Naive thymus-derived CD4-positive, alpha-beta T cell (primary cell): ENCODE measurements at regions not wholly inside any gene's neighbourhood (a gene's known extent, or its start where the extent isn't known, plus 50 kb on each side); places are given as distances from the start of the nearest gene placed in this dataset.

Source experiments
- ATAC-seq: fragments of 150-1000 bp; cut with Tn5 transposase; 2 replicates; pipeline ENCODE4 v1.10.0; 2021; ENCODE audit warnings: mild to moderate bottlenecking, moderate library complexity
- CTCF ChIA-PET: fragments of 350-600 bp; sonication (Branson Sonifier 250); formaldehyde crosslinking; loops from one replicate; lab custom pipeline; 2021; ENCODE audit warnings: antibody characterized with exemption; lab: Charles Lee
- POLR2A ChIA-PET: fragments of 350-600 bp; sonication (Branson Sonifier 250); formaldehyde crosslinking; loops from one replicate; lab custom pipeline; 2021; ENCODE audit warnings: antibody characterized with exemption, inconsistent platforms; lab: Charles Lee
- DNase-seq, 9 donors: peaks; one replicate each; pipeline versions ENCODE4 v3.0.0 to v3.0.0-alpha.2; 2020 to 2022; ENCODE audit warnings: mixed read lengths in 1 of 9
- H3K27ac ChIP-seq: one replicate; pipeline ENCODE4 v1.7.0; 2013; ENCODE audit warnings: mild to moderate bottlenecking, low read depth, low read length, moderate library complexity
- H3K27me3 ChIP-seq, 2 donors: one replicate each; pipeline ENCODE4 v1.7.0; 2013; ENCODE audit warnings: low read length in 2 of 2, mild to moderate bottlenecking in 2 of 2, moderate library complexity in 2 of 2; ENCODE audit not compliant: control insufficient read depth in 2 of 2, insufficient read depth in 2 of 2
- H3K36me3 ChIP-seq, 3 experiments: 1 replicate in 2 of 3; 2 replicates in 1 of 3; pipeline ENCODE4 v1.7.0; 2013; ENCODE audit warnings: low read length in 3 of 3, mild to moderate bottlenecking in 3 of 3, moderate library complexity in 1 of 3; ENCODE audit not compliant: insufficient read depth in 3 of 3, control insufficient read depth in 2 of 3
- H3K4me1 ChIP-seq, 2 donors: one replicate each; pipeline ENCODE4 v1.7.0; 2013; ENCODE audit warnings: low read length in 2 of 2, mild to moderate bottlenecking in 2 of 2, moderate library complexity in 1 of 2; ENCODE audit not compliant: control insufficient read depth in 2 of 2, insufficient read depth in 2 of 2
- H3K4me3 ChIP-seq: 2 replicates; pipeline ENCODE4 v1.7.0; 2013; ENCODE audit warnings: mild to moderate bottlenecking, low read length
- H3K9me3 ChIP-seq, 3 experiments: 1 replicate in 2 of 3; 2 replicates in 1 of 3; pipeline ENCODE4 v1.7.0; 2013; ENCODE audit warnings: low read length in 3 of 3; ENCODE audit not compliant: control insufficient read depth in 2 of 3
- H3K27ac Mint-ChIP-seq, 9 donors: one replicate each; pipeline ENCODE4 v1.8.0; 2020 to 2022; ENCODE audit warnings: mixed read lengths in 9 of 9, mild to moderate bottlenecking in 8 of 9, moderate library complexity in 5 of 9, inconsistent platforms in 2 of 9
- H3K27me3 Mint-ChIP-seq, 5 donors: one replicate each; pipeline ENCODE4 v1.8.0; 2021 to 2022; ENCODE audit warnings: mixed read lengths in 5 of 5, mild to moderate bottlenecking in 1 of 5
- H3K36me3 Mint-ChIP-seq, 5 donors: one replicate each; pipeline ENCODE4 v1.8.0; 2020 to 2022; ENCODE audit warnings: mixed read lengths in 5 of 5, mild to moderate bottlenecking in 3 of 5, inconsistent platforms in 1 of 5
- H3K4me1 Mint-ChIP-seq, 7 donors: one replicate each; pipeline ENCODE4 v1.8.0; 2020 to 2022; ENCODE audit warnings: mixed read lengths in 7 of 7, mild to moderate bottlenecking in 3 of 7, inconsistent platforms in 1 of 7
- H3K4me3 Mint-ChIP-seq, 10 donors: one replicate each; pipeline ENCODE4 v1.8.0; 2020 to 2022; ENCODE audit warnings: mild to moderate bottlenecking in 10 of 10, mixed read lengths in 10 of 10, moderate library complexity in 6 of 10, inconsistent platforms in 2 of 10
- H3K9me3 Mint-ChIP-seq, 11 donors: one replicate each; pipeline ENCODE4 v1.8.0; 2020 to 2022; ENCODE audit warnings: mixed read lengths in 11 of 11, mild to moderate bottlenecking in 4 of 11, inconsistent platforms in 1 of 11, moderate library complexity in 1 of 11
- intact Hi-C, 2 donors: fragments of 100-400 bp; cut with micrococcal nuclease; formaldehyde crosslinking; loops; one replicate each; pipeline ENCODE4 v1.15.1; 2023

DNA sequence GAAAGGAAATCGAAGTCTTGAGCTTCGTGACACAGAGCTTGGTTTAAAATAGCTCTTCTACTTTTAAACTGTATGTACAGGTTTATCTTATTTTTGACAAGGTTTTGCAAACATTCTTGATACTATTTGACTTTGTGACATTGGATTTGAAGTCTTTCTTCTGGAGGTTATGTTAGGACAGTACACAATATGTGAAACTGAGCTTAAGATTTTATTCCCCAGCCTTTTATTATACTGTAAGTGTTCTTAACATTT is 95.2 kb upstream of the BTBD3 start:
- Histone ChIP-seq H3K27me3 (no peaks in the 10 kb centered on the region), H3K4me3 (no peak overlapping the region), H3K36me3 (no peaks in the 10 kb centered on the region), H3K9me3 (no peaks in the 10 kb centered on the region), H3K27ac (no peak overlapping the region), H3K4me1 (no peaks in the 10 kb centered on the region)
- ChIA-PET POLR2A (no interaction called here), CTCF (no interaction called here)
- no peak for DNase-seq
- Mint-ChIP-seq H3K4me3 (no peak overlapping the region), H3K27me3 (peaks cover 0 to 4% (median 0%) of the 10 kb centered on the region in 5 donors), H3K9me3 (peaks cover 0 to 3% (median 0%) of the 10 kb centered on the region in 11 donors), H3K27ac (no peak overlapping the region), H3K36me3 (no peaks in the 10 kb centered on the region), H3K4me1 (no peaks in the 10 kb centered on the region)
- no peak for ATAC-seq
- intact Hi-C loops, result no loop called here

GRCh38 chr20:11826334-11826733 is 91.4 kb upstream of the BTBD3 start:
- Histone ChIP-seq H3K9me3 (no peaks in the 10 kb centered on the region), H3K27me3 (no peaks in the 10 kb centered on the region), H3K27ac (no peak overlapping the region), H3K4me3 (no peak overlapping the region), H3K36me3 (no peaks in the 10 kb centered on the region), H3K4me1 (no peaks in the 10 kb centered on the region)
- Mint-ChIP-seq H3K9me3 (peaks cover 0 to 5% (median 0%) of the 10 kb centered on the region in 11 donors), H3K27ac (no peak overlapping the region), H3K4me1 (no peaks in the 10 kb centered on the region), H3K36me3 (no peaks in the 10 kb centered on the region), H3K4me3 (no peak overlapping the region), H3K27me3 (peaks cover 0 to 4% (median 0%) of the 10 kb centered on the region in 5 donors)
- POLR2A ChIA-PET, result no interaction called here
- no peak for ATAC-seq
- CTCF ChIA-PET, result no interaction called here
- no peak for DNase-seq
- intact Hi-C loops, result no loop called here

GRCh38 chr20:11832397-11832796 is 85.3 kb upstream of the BTBD3 start:
- CTCF ChIA-PET, result no interaction called here
- H3K4me1 ChIP-seq, result no peaks in the 10 kb centered on the region
- Mint-ChIP-seq H3K4me1 (no peaks in the 10 kb centered on the region), H3K4me3 (no peak overlapping the region), H3K27ac (no peak overlapping the region), H3K36me3 (no peaks in the 10 kb centered on the region), H3K27me3 (peaks cover 0 to 5% (median 0%) of the 10 kb centered on the region in 5 donors), H3K9me3 (peaks cover 0 to 18% (median 0%) of the 10 kb centered on the region in 11 donors)
- H3K27me3 ChIP-seq, result no peaks in the 10 kb centered on the region
- no peaks in the 10 kb centered on the region for H3K9me3 ChIP-seq
- ATAC-seq, result no peak
- POLR2A ChIA-PET, result no interaction called here
- H3K27ac ChIP-seq, result no peak overlapping the region
- intact Hi-C loops, result no loop called here
- H3K4me3 ChIP-seq, result no peak overlapping the region
- no peaks in the 10 kb centered on the region for H3K36me3 ChIP-seq
- no peak for DNase-seq

GRCh38 chr20:11832851-11833250 is 84.8 kb upstream of the BTBD3 start:
- intact Hi-C loops, result no loop called here
- Mint-ChIP-seq H3K4me3 (no peak overlapping the region), H3K27ac (no peak overlapping the region), H3K9me3 (peaks cover 0 to 18% (median 0%) of the 10 kb centered on the region in 11 donors), H3K4me1 (no peaks in the 10 kb centered on the region), H3K27me3 (peaks cover 0 to 4% (median 0%) of the 10 kb centered on the region in 5 donors), H3K36me3 (no peaks in the 10 kb centered on the region)
- ChIA-PET CTCF (no interaction called here), POLR2A (no interaction called here)
- ATAC-seq, result no peak
- H3K36me3 ChIP-seq, result no peaks in the 10 kb centered on the region
- H3K27ac ChIP-seq, result no peak overlapping the region
- no peak overlapping the region for H3K4me3 ChIP-seq
- no peak for DNase-seq
- no peaks in the 10 kb centered on the region for H3K9me3 ChIP-seq
- no peaks in the 10 kb centered on the region for H3K27me3 ChIP-seq
- no peaks in the 10 kb centered on the region for H3K4me1 ChIP-seq

GRCh38 chr20:11833825-11834224 is 83.9 kb upstream of the BTBD3 start:
- no peak for ATAC-seq
- DNase-seq, result no peak
- H3K9me3 Mint-ChIP-seq, result peaks cover 0 to 18% (median 0%) of the 10 kb centered on the region in 11 donors
- no peaks in the 10 kb centered on the region for H3K4me1 Mint-ChIP-seq
- H3K27me3 ChIP-seq, result no peaks in the 10 kb centered on the region
- ChIA-PET POLR2A (no interaction called here), CTCF (no interaction called here)
- no peaks in the 10 kb centered on the region for H3K4me1 ChIP-seq
- H3K27ac ChIP-seq, result no peak overlapping the region
- no peaks in the 10 kb centered on the region for H3K9me3 ChIP-seq
- no peaks in the 10 kb centered on the region for H3K36me3 ChIP-seq
- intact Hi-C loops, result no loop called here
- no peak overlapping the region for H3K4me3 ChIP-seq
- peaks cover 0 to 4% (median 0%) of the 10 kb centered on the region in 5 donors for H3K27me3 Mint-ChIP-seq
- no peak overlapping the region for H3K4me3 Mint-ChIP-seq
- H3K27ac Mint-ChIP-seq, result no peak overlapping the region
- H3K36me3 Mint-ChIP-seq, result no peaks in the 10 kb centered on the region

GRCh38 chr20:11838076-11838636 is 79.5 kb upstream of the BTBD3 start:
- ChIA-PET POLR2A (no interaction called here), CTCF (no interaction called here)
- H3K4me3 Mint-ChIP-seq, result no peak overlapping the region
- intact Hi-C loops, result no loop called here
- DNase-seq, result no peak
- ATAC-seq, result no peak
- H3K9me3 Mint-ChIP-seq, result peaks cover 0 to 23% (median 0%) of the 10 kb centered on the region in 11 donors
- Histone ChIP-seq H3K36me3 (no peaks in the 10 kb centered on the region), H3K27ac (no peak overlapping the region), H3K27me3 (no peaks in the 10 kb centered on the region), H3K4me3 (no peak overlapping the region), H3K4me1 (no peaks in the 10 kb centered on the region), H3K9me3 (no peaks in the 10 kb centered on the region)
- no peak overlapping the region for H3K27ac Mint-ChIP-seq
- no peaks in the 10 kb centered on the region for H3K36me3 Mint-ChIP-seq
- H3K27me3 Mint-ChIP-seq, result peaks cover 0 to 9% (median 0%) of the 10 kb centered on the region in 5 donors
- no peaks in the 10 kb centered on the region for H3K4me1 Mint-ChIP-seq

DNA sequence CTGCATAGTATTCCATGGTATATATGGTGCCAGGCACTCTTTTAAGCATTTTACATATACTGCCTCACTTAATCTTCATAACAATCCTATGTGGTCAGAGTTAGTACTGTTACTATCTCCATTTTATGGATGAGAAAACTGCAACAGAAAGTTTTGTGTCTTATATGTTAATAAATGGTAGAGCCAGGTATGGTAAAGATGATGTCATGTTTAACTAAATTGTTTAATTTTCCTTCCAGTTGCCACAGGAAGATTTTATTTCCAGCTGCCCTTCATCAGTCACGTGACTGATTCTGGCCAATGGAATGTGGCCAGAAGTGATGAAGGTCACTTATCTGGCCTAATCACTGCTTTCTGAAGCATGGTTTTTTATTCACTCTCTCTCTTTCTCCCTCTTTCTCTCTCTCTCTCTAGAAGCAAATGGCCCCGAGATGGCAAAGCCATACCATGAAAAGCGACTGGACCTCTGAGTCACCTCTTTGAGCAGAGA is 75.7 kb upstream of the BTBD3 start:
- Histone ChIP-seq H3K4me1 (no peaks in the 10 kb centered on the region), H3K27me3 (no peaks in the 10 kb centered on the region), H3K4me3 (no peak overlapping the region), H3K9me3 (no peaks in the 10 kb centered on the region), H3K36me3 (no peaks in the 10 kb centered on the region), H3K27ac (no peak overlapping the region)
- peaks cover 0 to 12% (median 3%) of the 10 kb centered on the region in 5 donors for H3K27me3 Mint-ChIP-seq
- peaks cover 0 to 14% (median 0%) of the 10 kb centered on the region in 11 donors for H3K9me3 Mint-ChIP-seq
- no peak overlapping the region for H3K4me3 Mint-ChIP-seq
- CTCF ChIA-PET, result no interaction called here
- no peaks in the 10 kb centered on the region for H3K36me3 Mint-ChIP-seq
- no peak for ATAC-seq
- POLR2A ChIA-PET, result no interaction called here
- intact Hi-C loops, result no loop called here
- no peaks in the 10 kb centered on the region for H3K4me1 Mint-ChIP-seq
- no peak overlapping the region for H3K27ac Mint-ChIP-seq
- DNase-seq, result no peak
